ENCODE measurements at regions not wholly inside any gene's neighbourhood (a gene's known extent, or its start where the extent isn't known, plus 50 kb on each side); places are given as distances from the start of the nearest gene placed in this dataset.

DNA sequence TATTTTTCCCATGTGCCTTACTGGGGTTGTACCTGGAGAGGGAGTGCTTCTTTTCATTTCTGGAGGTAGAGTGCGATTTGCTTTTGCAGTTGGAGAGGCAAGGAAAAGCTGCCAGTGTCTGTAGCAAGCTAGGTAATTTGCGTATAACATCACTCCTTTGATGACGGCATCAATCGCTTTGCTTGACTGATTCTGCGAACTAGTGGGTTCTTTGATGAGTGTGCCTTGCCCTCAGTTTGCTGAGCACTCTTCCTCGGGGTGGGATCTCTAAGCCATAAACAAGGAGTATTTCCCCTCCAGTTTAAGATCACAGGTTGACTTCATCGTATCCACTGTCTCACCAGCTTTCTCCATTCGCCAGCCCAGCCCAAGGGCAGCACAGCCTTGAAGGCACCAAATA is 344.5 kb downstream of the KCNRG start:
- DNase-seq, result no peak

DNA sequence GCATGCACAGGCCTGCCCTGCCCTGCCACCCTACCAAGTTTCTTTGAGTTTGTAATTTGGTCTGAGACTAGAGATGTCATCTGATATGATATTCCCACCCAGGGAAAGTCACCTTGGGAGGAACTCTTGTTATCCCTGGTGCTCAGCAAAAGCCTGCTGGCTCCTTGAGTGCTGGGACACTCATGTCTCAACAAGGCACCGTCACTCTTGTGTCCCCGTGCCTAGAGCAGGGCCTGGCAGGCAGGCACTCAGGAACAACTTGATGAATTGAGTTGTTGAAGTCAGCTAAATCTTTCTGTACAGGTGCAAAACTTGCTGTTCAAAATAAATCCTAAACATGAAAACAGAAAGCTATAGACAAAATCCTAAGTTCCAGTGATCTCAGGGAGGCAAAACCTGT is 345.4 kb downstream of the KCNRG start:
- no peak for DNase-seq

DNA sequence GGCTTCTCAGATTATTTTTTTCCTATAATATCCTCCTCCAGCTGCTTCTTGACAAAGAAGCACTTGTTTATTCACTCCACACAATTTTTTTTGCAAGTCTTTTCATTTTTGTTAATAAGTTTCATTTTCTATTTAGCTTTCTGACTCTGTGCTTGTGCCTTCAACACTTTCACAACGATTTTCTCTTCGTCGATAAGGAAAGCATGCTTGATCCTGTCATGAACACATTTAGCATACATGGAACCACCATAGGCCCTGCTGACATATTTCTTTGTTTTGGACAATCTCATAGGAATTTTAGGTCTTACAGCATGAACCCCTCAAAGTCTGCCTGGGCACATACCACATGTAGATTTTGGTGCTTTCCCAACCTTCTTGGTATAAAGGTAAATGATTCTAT is 346.0 kb downstream of the KCNRG start:
- no peak for DNase-seq

DNA sequence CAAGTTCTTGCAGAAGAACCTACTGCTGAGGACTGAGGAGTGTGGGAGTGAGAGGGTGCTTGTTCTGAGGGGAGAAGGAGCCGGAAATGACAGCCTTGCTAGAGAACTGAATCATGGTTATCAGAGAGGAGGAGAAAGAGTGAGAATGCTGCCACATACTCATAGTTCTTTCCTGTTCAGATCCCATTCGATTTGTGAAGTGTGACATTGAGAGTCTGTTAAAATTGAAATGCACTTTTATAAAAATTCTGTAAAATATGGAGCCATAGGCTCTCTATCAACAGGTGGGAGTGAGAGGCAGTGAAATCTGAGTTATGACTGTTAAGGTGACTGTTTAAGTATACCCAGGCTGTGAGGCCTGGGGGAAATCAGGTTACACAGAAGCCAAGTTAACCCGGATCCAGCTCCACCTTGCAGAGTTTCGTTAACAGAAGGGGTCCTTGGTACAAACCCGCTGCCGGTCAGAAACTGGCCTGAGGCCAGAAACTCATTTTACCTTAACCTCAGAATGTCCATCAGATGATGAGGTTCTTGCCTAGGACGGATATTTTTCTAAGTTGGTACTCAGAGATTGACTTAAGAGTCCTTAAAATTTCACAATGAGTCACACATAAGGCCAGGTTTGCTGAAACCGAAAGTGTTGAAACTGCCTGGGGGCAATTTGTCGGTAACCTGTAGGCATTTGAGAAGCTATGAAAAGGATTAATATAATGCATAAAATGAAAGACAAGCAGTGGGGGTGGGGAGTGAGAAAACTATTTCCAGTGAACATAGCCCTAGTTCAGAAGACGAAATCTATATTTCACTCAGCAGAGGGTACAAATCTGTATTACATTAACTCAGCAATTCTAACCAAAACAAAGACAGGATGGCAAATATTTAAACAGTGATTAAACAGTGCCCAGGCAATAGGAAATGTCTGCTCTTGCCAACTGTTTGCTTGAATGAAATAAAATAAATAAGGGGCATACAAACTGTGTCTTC is 350.5 kb downstream of the KCNRG start:
- peak; percentile 46 for DNase-seq

DNA sequence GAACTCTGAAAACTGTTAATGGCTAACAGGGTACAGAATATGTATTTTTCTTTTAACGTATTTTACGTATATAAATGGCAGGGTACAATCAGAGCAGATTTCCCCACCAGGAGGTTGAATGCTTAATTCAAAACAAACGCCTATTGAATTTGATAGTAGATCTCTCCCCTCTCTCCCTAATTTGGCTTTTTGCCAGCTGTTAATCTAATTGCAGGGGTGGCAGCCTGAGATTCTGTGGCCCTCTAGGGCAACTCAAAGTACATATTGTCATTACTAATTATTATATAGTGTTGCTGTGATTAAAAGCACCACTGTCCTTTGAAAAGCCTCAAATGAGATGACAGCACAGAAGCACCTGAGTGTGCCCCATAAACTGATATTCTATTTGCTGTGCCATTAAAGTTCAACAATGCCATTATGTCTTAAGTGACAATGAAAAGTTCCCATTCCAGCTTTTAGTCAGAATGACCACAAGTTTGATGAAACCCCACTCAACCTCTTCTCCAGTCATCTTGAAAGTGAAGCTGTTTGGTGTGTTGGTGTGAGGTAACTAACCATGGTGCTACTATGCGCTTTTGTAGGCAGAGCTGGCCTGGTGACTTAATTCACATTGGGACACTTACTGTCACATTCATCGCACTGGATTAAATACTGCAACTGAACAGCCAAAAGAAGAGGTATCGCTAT is 351.4 kb downstream of the KCNRG start:
- no peak for DNase-seq

DNA sequence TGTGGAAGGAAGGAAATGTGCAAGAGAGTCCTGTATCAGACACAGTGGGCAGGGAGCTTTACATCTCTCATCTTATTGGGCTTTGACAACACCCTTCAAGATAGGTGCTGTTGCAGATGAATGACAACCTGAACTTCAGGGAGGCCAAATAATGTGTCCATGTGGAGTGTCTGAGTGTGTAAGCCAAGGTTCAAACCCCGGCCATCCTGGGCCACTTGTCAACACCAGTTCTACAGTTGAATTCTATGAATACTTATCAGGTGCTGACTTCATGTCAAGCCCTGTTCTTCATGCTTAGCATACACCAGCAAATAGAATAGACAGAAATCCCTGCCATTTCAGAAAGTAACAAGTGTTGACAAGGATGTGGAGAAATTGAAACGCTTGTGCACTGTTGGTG is 354.4 kb downstream of the KCNRG start:
- DNase-seq, result no peak

DNA sequence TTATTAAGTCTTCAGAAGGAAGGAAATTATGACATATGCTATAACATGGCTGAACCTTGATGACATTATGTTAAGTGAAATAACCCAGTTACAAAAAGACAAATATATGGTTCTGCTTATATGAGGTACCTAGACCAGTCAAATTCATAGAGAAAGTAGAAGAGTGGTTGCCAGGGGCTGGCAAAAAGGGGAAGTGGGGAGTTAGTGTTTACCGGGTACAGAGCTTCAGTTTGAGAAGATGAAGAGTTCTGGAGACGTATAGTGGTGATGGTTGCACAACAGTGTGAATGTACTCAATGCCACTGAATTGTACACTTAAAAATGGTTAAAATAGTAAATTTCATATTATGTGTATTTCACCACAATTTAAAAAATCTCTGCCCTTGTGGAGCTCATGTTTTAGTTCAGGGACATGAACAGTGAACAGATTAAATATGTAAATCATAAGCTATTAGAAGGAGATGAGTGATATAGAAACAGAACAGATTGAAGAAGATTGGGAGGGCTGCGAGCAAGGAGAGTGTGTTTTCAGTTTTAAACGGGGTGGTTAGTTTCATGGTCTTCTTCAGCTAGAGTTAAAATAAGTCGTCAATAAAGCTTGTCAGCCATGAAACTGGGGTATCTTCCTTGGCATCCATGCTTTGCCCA is 355.2 kb downstream of the KCNRG start:
- DNase-seq, result no peak

DNA sequence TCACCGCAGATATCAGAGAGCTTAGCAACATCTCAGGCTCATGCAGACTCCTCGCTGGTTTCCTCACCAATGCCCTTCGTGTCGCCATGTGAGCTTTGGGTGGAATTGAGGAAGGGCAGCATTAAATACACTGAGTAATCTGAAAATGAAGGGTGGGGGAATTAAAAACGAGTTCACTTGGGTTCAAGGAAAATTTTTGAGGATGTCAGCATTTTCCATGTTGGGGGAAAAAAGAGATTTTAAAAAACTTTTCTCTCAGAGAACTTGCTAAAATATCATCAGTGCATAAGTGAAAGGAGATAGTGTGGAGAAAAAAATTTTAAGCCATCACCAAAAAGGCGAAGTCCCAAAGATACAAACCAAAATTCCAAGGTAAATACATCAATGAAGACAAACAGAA is 359.3 kb downstream of the KCNRG start:
- no peak for DNase-seq

DNA sequence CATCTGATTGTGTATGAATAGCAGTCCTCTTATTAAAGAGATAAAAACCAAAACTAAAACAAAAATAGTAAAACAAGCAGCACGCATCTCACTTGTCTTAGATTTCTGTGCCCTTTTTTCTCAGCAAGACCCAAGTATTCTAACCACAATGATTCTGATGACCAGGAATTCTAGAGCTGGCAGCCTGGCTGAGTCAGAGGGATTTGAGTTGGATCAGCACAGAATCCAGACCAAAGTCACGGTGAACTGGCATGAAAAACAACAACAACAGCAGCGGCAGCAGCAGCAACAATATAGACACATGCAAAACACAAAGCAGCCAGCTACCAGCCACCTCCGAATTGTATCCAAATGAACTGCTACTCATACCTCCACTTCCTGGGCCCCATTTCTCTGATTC is 360.5 kb downstream of the KCNRG start:
- peak; percentile 75 for DNase-seq

DNA sequence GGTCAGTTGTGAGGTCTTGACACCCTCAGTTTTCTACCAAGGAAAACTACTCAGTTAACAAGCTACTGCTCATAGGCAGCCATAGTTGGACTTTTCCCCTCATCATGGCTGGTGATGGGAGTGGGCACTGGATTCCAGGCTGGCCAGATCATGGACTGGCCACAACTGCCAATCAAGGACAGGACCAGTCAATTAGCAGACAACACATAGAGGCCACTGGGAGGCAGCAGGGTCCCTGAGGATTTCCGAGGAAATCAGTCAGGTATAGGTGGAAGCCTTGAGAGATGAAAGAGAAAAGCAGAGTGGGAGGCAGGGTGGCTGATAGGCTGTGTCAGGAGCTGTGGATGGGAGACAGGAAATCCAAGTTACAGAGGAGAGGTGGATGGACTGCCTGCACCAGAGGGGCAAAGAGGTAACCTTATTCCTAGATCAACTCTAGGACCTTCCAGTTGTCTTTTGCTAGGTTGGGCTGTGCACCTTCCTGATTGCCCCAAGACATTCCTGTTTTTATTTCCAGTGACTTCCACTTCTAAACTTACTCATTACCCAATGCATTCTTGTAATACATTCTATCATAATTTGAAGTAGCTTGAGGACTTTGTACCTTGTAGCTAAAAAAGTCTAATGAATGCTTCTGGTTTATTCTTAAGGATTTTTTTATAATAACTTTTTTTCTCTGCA is 361.8 kb downstream of the KCNRG start:
- no peak for DNase-seq

DNA sequence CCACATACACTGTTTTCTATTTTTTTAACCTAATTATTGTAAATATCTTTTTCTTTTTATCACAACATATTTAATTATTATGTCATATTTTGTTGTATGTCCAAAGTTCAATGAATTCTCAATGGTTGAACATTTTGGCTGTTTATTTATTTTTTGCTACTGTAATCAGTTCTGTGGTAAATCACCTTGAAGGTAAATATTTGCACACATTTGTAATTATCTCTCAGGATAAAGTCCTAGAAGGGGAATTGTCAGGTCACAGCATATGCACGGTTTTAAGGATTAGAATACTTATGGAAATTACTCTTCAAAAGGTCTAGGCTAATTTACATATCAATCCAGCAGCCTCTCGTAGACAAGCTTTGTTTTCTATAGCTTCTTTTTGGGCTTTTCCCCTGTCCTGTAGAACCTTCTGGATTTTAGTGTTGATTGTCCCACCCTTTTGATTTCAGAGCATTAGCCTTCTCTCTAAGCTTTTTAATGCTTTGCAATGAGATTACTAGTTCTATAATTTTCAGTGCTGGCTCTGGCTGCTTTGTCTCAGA is 362.6 kb downstream of the KCNRG start:
- no peak for DNase-seq

DNA sequence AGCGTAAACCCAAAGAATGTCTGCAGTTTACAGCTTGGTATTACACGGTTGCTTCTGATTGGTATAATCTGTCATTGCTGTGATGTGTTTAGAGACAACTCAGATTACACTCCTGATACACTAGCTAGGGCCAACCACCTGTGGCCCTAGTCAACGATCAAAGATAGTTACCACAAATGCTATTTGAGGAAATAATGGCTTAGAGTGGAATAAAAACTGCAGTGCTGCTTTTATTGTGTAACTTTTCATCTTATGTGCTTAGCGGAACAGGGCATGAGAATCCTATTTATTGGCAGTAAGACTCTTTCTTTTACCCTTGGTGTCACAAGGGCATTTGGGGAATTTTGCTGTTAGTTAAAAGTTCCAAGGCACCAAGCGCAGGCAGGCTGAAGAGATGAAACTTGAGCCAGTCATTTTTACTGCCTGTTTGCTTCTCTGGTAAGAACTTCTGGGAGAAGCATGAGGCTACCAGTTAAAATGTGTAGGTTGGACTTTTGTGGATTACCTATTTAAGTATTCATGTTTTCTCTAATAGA is 363.3 kb downstream of the KCNRG start:
- no peak for DNase-seq

DNA sequence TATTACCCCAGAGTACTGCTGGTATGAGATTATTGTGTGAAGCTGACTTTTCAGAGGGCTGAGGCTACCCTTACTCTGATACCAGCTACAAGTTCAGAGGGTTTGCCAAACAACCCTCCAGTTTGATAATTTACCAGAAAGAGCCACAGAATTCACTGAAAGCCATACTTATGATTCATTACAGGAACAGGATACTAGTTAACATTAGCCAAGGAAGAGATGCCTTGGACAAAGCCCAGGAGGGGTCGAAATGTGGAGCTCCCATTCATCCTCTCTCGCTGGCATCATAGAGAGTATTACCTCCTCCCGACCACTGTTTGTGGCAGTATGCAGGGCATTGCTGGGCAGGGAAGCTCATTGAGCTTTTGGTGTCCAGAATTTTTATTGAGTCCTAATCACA is 364.3 kb downstream of the KCNRG start:
- DNase-seq, result peak; percentile 12

DNA sequence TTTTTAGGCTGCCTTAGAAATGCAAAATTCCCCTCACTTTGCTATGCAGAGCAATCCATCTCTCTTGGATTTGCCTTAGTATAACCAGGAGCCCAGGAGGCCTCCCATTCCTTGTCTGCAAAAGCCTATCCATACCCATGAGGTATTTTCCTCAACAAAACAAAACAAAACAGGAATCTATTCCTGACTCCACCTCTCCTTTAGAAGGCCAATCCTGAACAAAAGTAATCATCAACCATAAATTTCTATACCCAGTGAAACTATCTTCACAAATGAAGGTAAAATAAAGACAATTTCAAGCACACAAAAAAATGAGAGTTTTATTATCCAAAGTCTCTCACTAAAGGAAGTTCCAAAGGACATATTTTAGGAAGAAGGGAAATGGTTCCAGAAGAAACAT is 365.7 kb downstream of the KCNRG start:
- DNase-seq, result no peak

DNA sequence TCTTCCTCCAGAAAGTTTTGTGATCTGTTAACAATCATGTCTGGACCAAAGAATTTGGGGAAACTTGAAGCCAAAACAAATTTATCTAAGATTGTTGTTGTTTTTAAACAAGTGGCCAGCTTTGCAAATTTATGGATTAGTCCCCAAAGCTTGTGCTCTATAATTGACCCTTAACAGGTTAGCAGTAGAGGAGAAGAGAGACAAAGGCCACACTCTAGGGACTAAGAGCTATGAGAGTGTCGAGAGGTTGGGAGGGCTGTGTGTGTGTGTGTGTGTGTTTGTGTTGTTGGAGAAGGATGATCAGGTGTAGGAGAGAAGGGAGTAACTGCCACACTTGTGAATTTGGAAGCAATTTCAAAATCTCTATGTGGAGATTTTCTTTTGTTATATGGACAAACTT is 367.3 kb downstream of the KCNRG start:
- DNase-seq, result no peak

DNA sequence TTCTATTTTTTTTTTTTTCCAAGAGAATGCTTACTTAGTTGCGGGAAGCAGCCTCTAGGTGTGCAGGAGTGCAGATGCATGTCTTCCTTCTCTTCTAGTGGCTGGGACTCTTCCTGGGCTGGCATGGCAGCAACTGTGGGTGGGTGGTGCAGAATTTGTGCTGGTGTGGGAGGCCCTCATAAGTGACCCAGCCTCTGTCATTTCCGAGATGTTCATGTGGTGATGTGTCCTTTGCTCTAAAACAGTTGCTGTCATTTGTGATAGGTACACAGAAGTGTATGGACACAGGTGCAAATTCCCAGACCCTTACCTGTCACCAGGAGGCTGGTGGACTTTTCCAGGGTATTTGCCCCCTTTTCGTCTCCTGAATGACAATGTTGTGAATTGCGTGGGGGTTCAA is 367.7 kb downstream of the KCNRG start:
- no peak for DNase-seq

DNA sequence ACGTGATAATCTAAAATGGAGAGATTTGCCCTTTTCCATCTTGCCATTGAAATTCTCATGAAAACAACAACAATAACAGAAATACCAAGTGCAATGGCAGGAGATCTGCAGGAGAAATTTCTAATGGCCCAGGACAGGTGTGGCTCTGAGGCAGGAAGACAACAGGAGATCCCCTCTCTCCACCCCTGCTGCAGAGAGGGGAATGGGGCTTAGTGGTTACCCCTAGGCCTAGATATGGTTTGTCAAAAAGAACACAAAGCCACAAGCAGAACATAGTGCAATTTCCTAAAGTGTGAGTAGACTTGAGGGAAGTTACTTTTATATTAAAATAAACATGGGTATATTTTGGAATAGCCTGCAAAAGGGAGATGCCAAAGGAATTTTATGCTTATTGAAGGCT is 369.5 kb downstream of the KCNRG start:
- DNase-seq, result no peak

DNA sequence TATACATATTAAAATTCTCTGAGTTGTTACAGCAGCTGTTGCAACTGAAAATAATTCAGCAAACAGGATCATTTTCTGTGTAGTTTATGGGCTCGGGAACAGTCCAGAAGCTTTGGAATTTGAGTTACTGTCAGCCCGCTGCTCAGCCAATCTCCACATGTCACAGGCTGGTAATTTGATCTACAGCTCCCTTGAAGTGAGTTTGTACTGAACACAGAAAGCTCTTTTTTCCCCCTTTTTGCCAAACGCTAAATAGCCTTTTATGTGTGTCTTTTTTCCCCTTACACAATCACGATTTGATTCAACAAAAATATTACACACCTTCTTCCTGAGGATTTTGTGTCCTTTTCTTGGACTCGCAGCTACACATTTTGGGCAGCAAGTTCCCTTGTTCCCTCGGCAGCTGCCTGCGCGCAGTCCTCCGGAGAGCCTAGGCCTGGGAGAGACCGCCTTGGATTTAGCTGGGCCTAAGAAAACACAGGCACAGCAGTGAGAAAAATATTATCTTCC is 371.4 kb downstream of the KCNRG start:
- DNase-seq, result peak; percentile 73

DNA sequence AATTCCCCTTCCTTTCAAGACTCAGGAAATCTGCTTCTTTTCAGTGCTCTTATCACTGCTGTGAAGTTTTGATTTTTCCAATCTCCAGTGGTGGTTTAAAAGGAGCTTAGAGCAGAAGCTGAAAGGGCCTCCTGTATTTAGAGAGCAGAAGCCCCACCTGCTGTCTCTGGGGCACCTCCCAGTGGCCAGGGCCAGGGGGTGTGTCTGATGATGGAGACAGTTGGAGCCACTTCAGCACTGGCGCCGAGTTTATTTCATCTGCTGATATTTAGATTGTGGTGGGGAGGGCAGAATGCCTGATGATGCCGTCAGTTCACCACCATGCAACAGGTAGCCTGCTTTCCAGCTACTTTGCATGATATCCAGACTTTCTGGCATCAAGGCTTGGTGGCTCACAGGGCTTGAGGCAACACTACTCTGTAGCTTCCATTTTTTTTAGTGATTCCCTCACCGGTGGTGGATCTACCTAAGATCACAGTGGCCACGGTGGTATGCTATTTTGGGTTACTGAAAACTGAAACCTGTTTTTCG is 371.9 kb downstream of the KCNRG start:
- peak; percentile 33 for DNase-seq

DNA sequence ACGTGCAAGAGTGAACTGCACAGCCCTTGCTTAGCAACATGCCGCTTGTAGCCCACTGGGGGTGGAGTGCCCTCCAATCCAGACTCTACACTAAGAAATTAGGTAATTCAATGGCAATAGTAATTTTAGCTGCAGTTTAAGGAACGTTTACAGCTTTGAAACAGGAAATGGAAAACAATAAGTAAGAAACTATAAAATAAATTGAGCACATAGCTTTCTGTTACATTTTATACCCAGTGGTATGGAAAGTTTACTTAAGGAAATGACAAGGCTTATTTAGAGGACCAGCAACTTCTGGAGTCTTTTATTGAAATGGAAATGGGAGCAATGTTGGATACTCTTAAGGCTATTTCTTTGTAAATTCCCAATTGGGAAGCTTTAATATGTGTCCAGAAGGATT is 373.2 kb downstream of the KCNRG start:
- no peak for DNase-seq

DNA sequence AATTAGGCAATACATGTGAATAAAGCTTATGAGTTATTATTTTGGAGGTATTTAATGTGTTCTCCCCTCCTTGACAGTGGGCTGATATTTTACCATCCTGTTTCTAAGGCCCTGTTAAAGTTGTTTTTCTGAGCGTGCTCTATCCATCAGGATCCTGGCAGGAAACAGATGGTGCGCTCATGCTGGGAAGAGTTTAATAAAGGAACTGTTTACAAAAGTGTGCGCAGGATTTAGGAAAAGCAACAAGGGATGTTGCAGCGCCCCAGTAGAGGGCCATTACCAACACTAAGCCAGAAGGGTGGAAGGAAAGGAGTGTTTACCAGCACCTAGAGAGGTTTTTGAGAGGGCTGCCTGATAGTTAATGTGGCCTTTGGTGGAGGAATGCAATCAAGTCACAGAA is 374.5 kb downstream of the KCNRG start:
- DNase-seq, result no peak
